ENCODE measurements at regions not wholly inside any gene's neighbourhood (a gene's known extent, or its start where the extent isn't known, plus 50 kb on each side); places are given as distances from the start of the nearest gene placed in this dataset.

- no peak for DNase-seq (ENCODE audit: low spot score in 2 of 2)
- Histone ChIP-seq H3K4me3 (no peak overlapping the region), H3K27me3 (no peaks in the 10 kb centered on the region), H3K36me3 (no peaks in the 10 kb centered on the region), H3K4me1 (peaks cover 12% of the 10 kb centered on the region), H3K27ac (no peak overlapping the region), H3K9me3 (no peaks in the 10 kb centered on the region)
- WGBS = 87% methylated on average over 10 of the region's 10 CpGs
- no peak for TF ChIP-seq POLR2A (IDR thresholded peaks at IDR 0.05)
- TF ChIP-seq CTCF (IDR thresholded peaks at IDR 0.05) = no peak
- no peak for TF ChIP-seq EP300 (IDR thresholded peaks at IDR 0.05)
Measured at GRCh38 chr5:2391021-2391420, 360.5 kb downstream of the IRX2 start.

- DNase-seq (ENCODE audit: low spot score in 2 of 2) = no peak
- H3K27ac ChIP-seq = no peak overlapping the region
- H3K27me3 ChIP-seq = no peaks in the 10 kb centered on the region
- no peaks in the 10 kb centered on the region for H3K9me3 ChIP-seq
- 77% methylated on average over 2 of the region's 2 CpGs for WGBS
- no peak overlapping the region for H3K4me3 ChIP-seq
- peaks cover 12% of the 10 kb centered on the region for H3K4me1 ChIP-seq
- no peaks in the 10 kb centered on the region for H3K36me3 ChIP-seq
- TF ChIP-seq POLR2A (IDR thresholded peaks at IDR 0.05) (no peak), CTCF (IDR thresholded peaks at IDR 0.05) (no peak), EP300 (IDR thresholded peaks at IDR 0.05) (no peak), POLR2AphosphoS5 (IDR thresholded peaks at IDR 0.05) (no peak)
Measured at GRCh38 chr5:2388571-2388970, 362.9 kb downstream of the IRX2 start.

DNA sequence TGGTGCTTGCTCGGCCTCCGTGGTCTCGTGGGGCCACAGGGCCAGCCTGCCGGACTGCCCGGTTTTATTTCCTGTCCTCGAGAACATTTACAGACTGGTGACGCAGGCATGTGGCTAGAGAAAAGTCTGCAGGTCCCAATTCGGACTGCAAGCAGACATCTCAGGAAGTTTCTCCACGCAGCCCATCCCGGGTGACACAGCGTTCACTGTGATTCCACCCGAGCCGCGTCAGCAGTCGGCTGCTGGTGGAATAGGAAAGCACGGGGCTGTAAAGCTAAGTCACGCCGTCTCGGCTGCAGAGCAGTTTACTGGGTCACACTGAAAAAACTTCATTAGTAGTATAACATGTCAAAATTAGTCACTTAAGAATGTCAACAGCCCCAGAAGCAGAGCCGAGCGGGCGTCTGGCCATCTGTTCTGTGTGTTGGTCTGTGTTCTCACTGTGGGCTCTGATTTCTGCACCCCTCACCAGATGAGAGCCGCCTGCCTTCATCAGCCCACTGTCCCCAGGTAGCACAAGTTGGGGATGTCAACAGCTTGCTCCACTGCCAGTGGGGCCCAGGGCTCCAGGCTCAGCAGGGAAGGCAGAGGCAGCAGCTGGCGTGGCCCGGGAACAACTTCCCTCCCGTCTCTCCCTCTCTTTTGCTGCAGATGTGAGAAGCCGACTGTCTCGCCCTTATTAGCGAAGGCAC lies 363.7 kb downstream of the IRX2 start:
- TF ChIP-seq EP300 (IDR thresholded peaks at IDR 0.05) = no peak
- TF ChIP-seq POLR2A (IDR thresholded peaks at IDR 0.05) = no peak
- TF ChIP-seq CTCF (IDR thresholded peaks at IDR 0.05) = no peak
- H3K4me1 ChIP-seq = peaks cover 12% of the 10 kb centered on the region
- H3K4me3 ChIP-seq = peak overlapping the region; percentile 11
- no peak for DNase-seq (ENCODE audit: low spot score in 2 of 2)
- 53% methylated on average over 19 of the region's 29 CpGs for WGBS
- no peaks in the 10 kb centered on the region for H3K36me3 ChIP-seq
- H3K27ac ChIP-seq = no peak overlapping the region
- no peaks in the 10 kb centered on the region for H3K27me3 ChIP-seq
- no peaks in the 10 kb centered on the region for H3K9me3 ChIP-seq

GRCh38 chr5:2387250-2387633 lies 364.2 kb downstream of the IRX2 start:
- WGBS = 49% methylated on average over 7 of the region's 11 CpGs
- no peaks in the 10 kb centered on the region for H3K27me3 ChIP-seq
- H3K4me1 ChIP-seq = peaks cover 12% of the 10 kb centered on the region
- H3K9me3 ChIP-seq = no peaks in the 10 kb centered on the region
- no peaks in the 10 kb centered on the region for H3K36me3 ChIP-seq
- TF ChIP-seq CTCF (IDR thresholded peaks at IDR 0.05) (no peak), POLR2AphosphoS5 (IDR thresholded peaks at IDR 0.05) (no peak), EP300 (IDR thresholded peaks at IDR 0.05) (no peak), POLR2A (IDR thresholded peaks at IDR 0.05) (no peak)
- peak overlapping the region; percentile 11 for H3K4me3 ChIP-seq
- no peak for DNase-seq (ENCODE audit: low spot score in 2 of 2)
- no peak overlapping the region for H3K27ac ChIP-seq

DNA sequence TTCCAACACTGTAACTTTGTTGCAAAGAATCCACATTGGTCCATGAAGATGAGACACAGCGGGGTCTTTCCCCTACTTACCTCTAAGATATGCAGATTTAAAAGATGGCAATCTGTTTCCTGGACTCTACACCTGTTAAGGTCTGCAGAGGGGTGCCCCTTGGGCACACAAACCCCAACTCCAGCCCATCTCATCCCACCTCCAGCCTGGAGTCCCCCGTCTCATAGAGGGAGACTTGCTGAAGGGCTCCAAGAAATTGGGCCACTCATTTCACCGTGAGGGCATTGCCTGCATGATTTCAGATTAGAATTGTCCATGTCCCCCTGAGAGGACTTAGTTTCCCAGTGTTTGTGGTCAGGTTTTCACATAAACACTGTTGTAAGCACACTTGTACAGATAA lies 365.7 kb downstream of the IRX2 start:
- Histone ChIP-seq H3K27ac (no peak overlapping the region), H3K4me1 (peaks cover 12% of the 10 kb centered on the region), H3K36me3 (no peaks in the 10 kb centered on the region), H3K4me3 (no peak overlapping the region), H3K27me3 (no peaks in the 10 kb centered on the region), H3K9me3 (no peaks in the 10 kb centered on the region)
- 90% methylated on average over 3 of the region's 3 CpGs for WGBS
- no peak for DNase-seq (ENCODE audit: low spot score in 2 of 2)
- TF ChIP-seq EP300 (IDR thresholded peaks at IDR 0.05) (no peak), POLR2AphosphoS5 (IDR thresholded peaks at IDR 0.05) (no peak), POLR2A (IDR thresholded peaks at IDR 0.05) (no peak), CTCF (IDR thresholded peaks at IDR 0.05) (no peak)

Data from suprapubic skin (tissue), 4 donors.